SU-DHL-6 (cell line): ENCODE measurements at regions not wholly inside any gene's neighbourhood (a gene's known extent, or its start where the extent isn't known, plus 50 kb on each side); places are given as distances from the start of the nearest gene placed in this dataset.

Experiments
- CTCF ChIP-seq: fragments of 200-600 bp; sonication (generic); IDR thresholded peaks from one replicate; pipeline ENCODE4 v1.5.1; 2017; ENCODE audit warnings: antibody characterized with exemption, mild to moderate bottlenecking, low read length, moderate library complexity; ENCODE audit not compliant: insufficient read depth, poor library complexity, severe bottlenecking
- EZH2phosphoT487 ChIP-seq: fragments of 200-600 bp; sonication (generic), shearing (Covaris generic); conservative IDR thresholded peaks from 2 replicates; pipeline ENCODE4 v1.6.1; 2018; ENCODE audit warnings: mild to moderate bottlenecking, antibody characterized with exemption, low read length, moderate library complexity, mixed read lengths

- TF ChIP-seq CTCF, result no peak
- TF ChIP-seq EZH2phosphoT487, result no peak
Observed at GRCh38 chr6:137751768-137752560, 115.1 kb upstream of the TNFAIP3 start.
